ENCODE measurements at regions not wholly inside any gene's neighbourhood (a gene's known extent, or its start where the extent isn't known, plus 50 kb on each side); places are given as distances from the start of the nearest gene placed in this dataset.

GRCh38 chr4:125062115-125063050 lies 252.4 kb upstream of the FAT4 start:
- no peak for DNase-seq (ENCODE audit: low spot score)

GRCh38 chr4:125060376-125060775 lies 254.4 kb upstream of the FAT4 start:
- no peak for DNase-seq (ENCODE audit: low spot score)

- DNase-seq (ENCODE audit: low spot score): no peak
Measured at GRCh38 chr4:125049711-125050110, 265.0 kb upstream of the FAT4 start.

GRCh38 chr4:125045311-125045710 lies 269.4 kb upstream of the FAT4 start:
- DNase-seq (ENCODE audit: low spot score): no peak

- no peak for DNase-seq (ENCODE audit: low spot score)
Measured at GRCh38 chr4:125044886-125045285, 269.9 kb upstream of the FAT4 start.

- DNase-seq (ENCODE audit: low spot score): no peak
Measured at GRCh38 chr4:125043486-125043885, 271.3 kb upstream of the FAT4 start.

- no peak for DNase-seq (ENCODE audit: low spot score)
Measured at GRCh38 chr4:125042041-125042440, 272.7 kb upstream of the FAT4 start.

- no peak for DNase-seq (ENCODE audit: low spot score)
Measured at GRCh38 chr4:125041372-125041930, 273.3 kb upstream of the FAT4 start.

GRCh38 chr4:125039550-125039949 lies 275.2 kb upstream of the FAT4 start:
- DNase-seq (ENCODE audit: low spot score): no peak

GRCh38 chr4:125022855-125023501 lies 291.8 kb upstream of the FAT4 start:
- no peak for DNase-seq (ENCODE audit: low spot score)

- no peak for DNase-seq (ENCODE audit: low spot score)
Measured at GRCh38 chr4:125021189-125021588, 293.6 kb upstream of the FAT4 start.

- DNase-seq (ENCODE audit: low spot score): no peak
Measured at GRCh38 chr4:125020089-125021034, 294.4 kb upstream of the FAT4 start.

GRCh38 chr4:125016892-125017299 lies 297.9 kb upstream of the FAT4 start:
- DNase-seq (ENCODE audit: low spot score): no peak

GRCh38 chr4:125013891-125014290 lies 300.9 kb upstream of the FAT4 start:
- no peak for DNase-seq (ENCODE audit: low spot score)

GRCh38 chr4:125011646-125012045 lies 299.1 kb upstream of the ANKRD50 start:
- DNase-seq (ENCODE audit: low spot score): no peak

GRCh38 chr4:125010796-125011503 lies 298.4 kb upstream of the ANKRD50 start:
- no peak for DNase-seq (ENCODE audit: low spot score)

- DNase-seq (ENCODE audit: low spot score): no peak
Measured at GRCh38 chr4:125008676-125009075, 296.1 kb upstream of the ANKRD50 start.

GRCh38 chr4:125004676-125005075 lies 292.1 kb upstream of the ANKRD50 start:
- no peak for DNase-seq (ENCODE audit: low spot score)

- DNase-seq (ENCODE audit: low spot score): no peak
Measured at GRCh38 chr4:125003840-125004239, 291.3 kb upstream of the ANKRD50 start.

- DNase-seq (ENCODE audit: low spot score): peak; percentile 7
Measured at GRCh38 chr4:124997991-124998390, 285.5 kb upstream of the ANKRD50 start.

GRCh38 chr4:124997124-124997523 lies 284.6 kb upstream of the ANKRD50 start:
- DNase-seq (ENCODE audit: low spot score): no peak

All from globus pallidus (tissue), 1 donor.